HEK293 (cell line): ENCODE measurements at regions not wholly inside any gene's neighbourhood (a gene's known extent, or its start where the extent isn't known, plus 50 kb on each side); places are given as distances from the start of the nearest gene placed in this dataset.

Source experiments
- CTCF ChIA-PET: fragments of 350-600 bp; formaldehyde crosslinking; extraction: SDS; loops from one replicate; lab custom pipeline; 2021; ENCODE audit warnings: antibody characterized with exemption; lab: Yijun Ruan, JAX
- POLR2A ChIA-PET: fragments of 300-600 bp; formaldehyde crosslinking; extraction: SDS; loops from one replicate; lab custom pipeline; 2020; ENCODE audit warnings: antibody characterized with exemption, inconsistent platforms; lab: Yijun Ruan, JAX
- H3K27ac ChIP-seq: fragments of 200-500 bp; sonication (Bioruptor generic); 2 replicates; pipeline ENCODE4 v1.5.1; 2014; ENCODE audit warnings: low read depth, low read length, control low read depth, inconsistent platforms; ENCODE audit errors: extremely low read depth
- H3K36me3 ChIP-seq, 2 experiments: fragments of 200-500 bp in 1 of 2; sonication (Bioruptor generic) in 1 of 2; 1 replicate in 1 of 2; 2 replicates in 1 of 2; pipeline ENCODE4 v1.5.1; 2014 to 2017; ENCODE audit warnings: inconsistent platforms in 2 of 2, low read length in 2 of 2; ENCODE audit not compliant: control insufficient read depth in 2 of 2, insufficient read depth in 1 of 2
- H3K4me1 ChIP-seq: fragments of 200-500 bp; sonication (Bioruptor generic); 2 replicates; pipeline ENCODE4 v1.5.1; 2014; ENCODE audit warnings: mild to moderate bottlenecking, low read length, inconsistent platforms; ENCODE audit not compliant: control insufficient read depth, insufficient read depth
- H3K4me3 ChIP-seq: 2 replicates; pipeline ENCODE4 v1.5.1; 2011; ENCODE audit warnings: low read depth, mild to moderate bottlenecking, control low read depth, low read length, moderate library complexity
- H3K9me3 ChIP-seq: fragments of 200-500 bp; sonication (Bioruptor generic); 2 replicates; pipeline ENCODE4 v1.5.1; 2014; ENCODE audit warnings: low read depth, low read length, inconsistent platforms; ENCODE audit not compliant: control insufficient read depth, insufficient read depth
- AEBP2 ChIP-seq: fragments of 450-650 bp; formaldehyde crosslinking; IDR thresholded peaks from 2 replicates; pipeline ENCODE4 v1.5.1; 2016; ENCODE audit warnings: missing biosample characterization, missing genetic modification characterization, borderline replicate concordance
- GLI4 ChIP-seq: fragments of 450-650 bp; formaldehyde crosslinking; IDR thresholded peaks from 2 replicates; pipeline ENCODE4 v1.5.1; 2016; ENCODE audit warnings: missing biosample characterization, missing genetic modification characterization
- KLF1 ChIP-seq: fragments of 450-650 bp; formaldehyde crosslinking; IDR thresholded peaks from 2 replicates; pipeline ENCODE4 v1.5.1; 2016; ENCODE audit warnings: missing biosample characterization, missing genetic modification characterization
- OVOL3 ChIP-seq: fragments of 450-650 bp; formaldehyde crosslinking; IDR thresholded peaks from 2 replicates; pipeline ENCODE4 v1.5.1; 2016; ENCODE audit warnings: missing biosample characterization, missing genetic modification characterization
- PBX3 ChIP-seq: sonication (generic); formaldehyde crosslinking; IDR thresholded peaks from 2 replicates; pipeline ENCODE4 v1.8.1; 2022; ENCODE audit warnings: mild to moderate bottlenecking, moderate library complexity, missing genetic modification reagents
- ZFP69B ChIP-seq: fragments of 450-650 bp; formaldehyde crosslinking; IDR thresholded peaks from 2 replicates; pipeline ENCODE4 v1.5.1; 2016; ENCODE audit warnings: missing biosample characterization, missing genetic modification characterization
- ZNF114 ChIP-seq: fragments of 450-650 bp; formaldehyde crosslinking; IDR thresholded peaks from 2 replicates; pipeline ENCODE4 v1.5.0; 2017; ENCODE audit warnings: missing biosample characterization, missing genetic modification characterization
- ZNF121 ChIP-seq: fragments of 450-650 bp; formaldehyde crosslinking; IDR thresholded peaks from 2 replicates; pipeline ENCODE4 v1.5.1; 2016; ENCODE audit warnings: missing biosample characterization, missing genetic modification characterization
- ZNF202 ChIP-seq: fragments of 450-650 bp; formaldehyde crosslinking; IDR thresholded peaks from 2 replicates; pipeline ENCODE4 v1.5.1; 2016; ENCODE audit warnings: missing biosample characterization, missing genetic modification characterization, borderline replicate concordance
- ZNF211 ChIP-seq: fragments of 450-650 bp; formaldehyde crosslinking; IDR thresholded peaks from 2 replicates; pipeline ENCODE4 v1.5.1; 2016; ENCODE audit warnings: low read depth, missing biosample characterization, missing genetic modification characterization
- ZNF391 ChIP-seq: fragments of 450-650 bp; formaldehyde crosslinking; IDR thresholded peaks from 2 replicates; pipeline ENCODE4 v1.5.1; 2016; ENCODE audit warnings: low read depth, missing biosample characterization, missing genetic modification characterization, borderline replicate concordance
- ZNF416 ChIP-seq: fragments of 450-650 bp; formaldehyde crosslinking; IDR thresholded peaks from 2 replicates; pipeline ENCODE4 v1.5.1; 2016; ENCODE audit warnings: missing biosample characterization, missing genetic modification characterization
- ZNF488 ChIP-seq: fragments of 450-650 bp; formaldehyde crosslinking; IDR thresholded peaks from 2 replicates; pipeline ENCODE4 v1.5.1; 2016; ENCODE audit warnings: missing biosample characterization, missing genetic modification characterization
- ZNF558 ChIP-seq: fragments of 450-650 bp; formaldehyde crosslinking; IDR thresholded peaks from 2 replicates; pipeline ENCODE4 v1.5.1; 2016; ENCODE audit warnings: missing biosample characterization, missing genetic modification characterization
- ZNF580 ChIP-seq: fragments of 450-650 bp; formaldehyde crosslinking; IDR thresholded peaks from 2 replicates; pipeline ENCODE4 v1.5.1; 2016; ENCODE audit warnings: missing biosample characterization, missing genetic modification characterization
- ZNF623 ChIP-seq: fragments of 450-650 bp; formaldehyde crosslinking; IDR thresholded peaks from 2 replicates; pipeline ENCODE4 v1.5.1; 2016; ENCODE audit warnings: missing biosample characterization, missing genetic modification characterization
- ZNF707 ChIP-seq: fragments of 450-650 bp; formaldehyde crosslinking; IDR thresholded peaks from 2 replicates; pipeline ENCODE4 v1.5.1; 2016; ENCODE audit warnings: missing biosample characterization, missing genetic modification characterization
- ZNF785 ChIP-seq: fragments of 450-650 bp; formaldehyde crosslinking; IDR thresholded peaks from 2 replicates; pipeline ENCODE4 v1.5.1; 2016; ENCODE audit warnings: missing biosample characterization, missing genetic modification characterization
- TF ChIP-seq, protein P1 (sequence below): fragments of 450-650 bp; formaldehyde crosslinking; IDR thresholded peaks from 2 replicates; pipeline ENCODE4 v1.5.1; 2016; ENCODE audit warnings: missing biosample characterization, missing genetic modification characterization
- TF ChIP-seq, protein P2 (sequence below): fragments of 450-650 bp; formaldehyde crosslinking; IDR thresholded peaks from 2 replicates; pipeline ENCODE4 v1.5.1; 2017; ENCODE audit warnings: missing biosample characterization, missing genetic modification characterization
- TF ChIP-seq, protein P3 (sequence below): fragments of 450-650 bp; formaldehyde crosslinking; IDR thresholded peaks from 2 replicates; pipeline ENCODE4 v1.5.1; 2016; ENCODE audit warnings: missing biosample characterization, missing genetic modification characterization
- TF ChIP-seq, protein P4 (sequence below): fragments of 450-650 bp; formaldehyde crosslinking; IDR thresholded peaks from 2 replicates; pipeline ENCODE4 v1.5.1; 2017; ENCODE audit warnings: missing biosample characterization, missing genetic modification characterization
- TF ChIP-seq, protein P5 (sequence below): fragments of 450-650 bp; formaldehyde crosslinking; IDR thresholded peaks from 2 replicates; pipeline ENCODE4 v1.5.1; 2016; ENCODE audit warnings: missing biosample characterization, missing genetic modification characterization

DNA sequence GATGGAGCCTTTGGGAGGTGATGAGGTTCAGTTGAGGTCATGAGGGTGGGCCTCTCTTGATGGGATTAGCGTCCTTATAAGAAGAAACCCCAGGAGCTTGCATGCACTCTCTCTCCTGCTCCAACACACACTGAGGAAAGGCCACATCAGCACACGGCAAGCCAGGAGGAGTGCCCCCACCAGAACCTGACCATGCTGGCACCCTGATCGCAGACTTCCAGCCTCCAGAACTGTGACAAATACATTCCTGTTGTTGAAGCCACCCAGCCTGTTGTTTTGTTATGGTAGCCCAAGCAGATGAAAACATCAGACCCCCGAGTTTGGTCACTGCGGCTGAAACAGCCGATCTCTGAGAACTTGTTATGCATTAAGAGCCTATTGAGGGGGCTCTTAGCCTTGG is 64.8 kb upstream of the SOD1 start:
- H3K4me3 ChIP-seq, result no peak overlapping the region
- H3K27ac ChIP-seq, result no peak overlapping the region
- no peaks in the 10 kb centered on the region for H3K4me1 ChIP-seq
- H3K9me3 ChIP-seq, result no peaks in the 10 kb centered on the region
- POLR2A ChIA-PET, result no interaction called here
- no peaks in the 10 kb centered on the region for H3K36me3 ChIP-seq
- TF ChIP-seq GLI4 (tag by site-specific recombination) (no peak), ZNF785 (tag by site-specific recombination) (no peak), ZNF121 (no peak), ZNF416 (tag by site-specific recombination) (no peak), ZNF488 (tag by site-specific recombination) (no peak), ZNF707 (tag by site-specific recombination) (no peak), ZNF202 (tag by site-specific recombination) (no peak)
- TF ChIP-seq, protein P1, sequence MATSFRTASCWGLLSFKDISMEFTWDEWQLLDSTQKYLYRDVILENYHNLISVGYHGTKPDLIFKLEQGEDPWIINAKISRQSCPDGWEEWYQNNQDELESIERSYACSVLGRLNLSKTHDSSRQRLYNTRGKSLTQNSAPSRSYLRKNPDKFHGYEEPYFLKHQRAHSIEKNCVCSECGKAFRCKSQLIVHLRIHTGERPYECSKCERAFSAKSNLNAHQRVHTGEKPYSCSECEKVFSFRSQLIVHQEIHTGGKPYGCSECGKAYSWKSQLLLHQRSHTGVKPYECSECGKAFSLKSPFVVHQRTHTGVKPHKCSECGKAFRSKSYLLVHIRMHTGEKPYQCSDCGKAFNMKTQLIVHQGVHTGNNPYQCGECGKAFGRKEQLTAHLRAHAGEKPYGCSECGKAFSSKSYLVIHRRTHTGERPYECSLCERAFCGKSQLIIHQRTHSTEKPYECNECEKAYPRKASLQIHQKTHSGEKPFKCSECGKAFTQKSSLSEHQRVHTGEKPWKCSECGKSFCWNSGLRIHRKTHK (tag by site-specific recombination), result no peak
- TF ChIP-seq, all 188 proteins: peak for 0
- CTCF ChIA-PET, result interaction anchor here (0.7 to 1.6 kb wide), 3 partner anchors 9 to 394 kb away, joined by 3 to 9 read pairs (median 5); no protein-coding TSS in a partner anchor

- ChIA-PET POLR2A (no interaction called here), CTCF (interaction anchor here (0.7 to 1.6 kb wide), 3 partner anchors 10 to 394 kb away, joined by 3 to 9 read pairs (median 5); no protein-coding TSS in a partner anchor)
- Histone ChIP-seq H3K9me3 (no peaks in the 10 kb centered on the region), H3K4me3 (no peak overlapping the region), H3K27ac (no peak overlapping the region), H3K4me1 (no peaks in the 10 kb centered on the region), H3K36me3 (no peaks in the 10 kb centered on the region)
- TF ChIP-seq, protein P2, sequence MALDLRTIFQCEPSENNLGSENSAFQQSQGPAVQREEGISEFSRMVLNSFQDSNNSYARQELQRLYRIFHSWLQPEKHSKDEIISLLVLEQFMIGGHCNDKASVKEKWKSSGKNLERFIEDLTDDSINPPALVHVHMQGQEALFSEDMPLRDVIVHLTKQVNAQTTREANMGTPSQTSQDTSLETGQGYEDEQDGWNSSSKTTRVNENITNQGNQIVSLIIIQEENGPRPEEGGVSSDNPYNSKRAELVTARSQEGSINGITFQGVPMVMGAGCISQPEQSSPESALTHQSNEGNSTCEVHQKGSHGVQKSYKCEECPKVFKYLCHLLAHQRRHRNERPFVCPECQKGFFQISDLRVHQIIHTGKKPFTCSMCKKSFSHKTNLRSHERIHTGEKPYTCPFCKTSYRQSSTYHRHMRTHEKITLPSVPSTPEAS (tag by site-specific recombination), result no peak
- TF ChIP-seq ZNF391 (tag by site-specific recombination), result no peak
- TF ChIP-seq ZNF558 (tag by site-specific recombination), result no peak
- TF ChIP-seq AEBP2, result no peak
- TF ChIP-seq PBX3 (CRISPR knock-in tag), result no peak
- TF ChIP-seq, protein P3, sequence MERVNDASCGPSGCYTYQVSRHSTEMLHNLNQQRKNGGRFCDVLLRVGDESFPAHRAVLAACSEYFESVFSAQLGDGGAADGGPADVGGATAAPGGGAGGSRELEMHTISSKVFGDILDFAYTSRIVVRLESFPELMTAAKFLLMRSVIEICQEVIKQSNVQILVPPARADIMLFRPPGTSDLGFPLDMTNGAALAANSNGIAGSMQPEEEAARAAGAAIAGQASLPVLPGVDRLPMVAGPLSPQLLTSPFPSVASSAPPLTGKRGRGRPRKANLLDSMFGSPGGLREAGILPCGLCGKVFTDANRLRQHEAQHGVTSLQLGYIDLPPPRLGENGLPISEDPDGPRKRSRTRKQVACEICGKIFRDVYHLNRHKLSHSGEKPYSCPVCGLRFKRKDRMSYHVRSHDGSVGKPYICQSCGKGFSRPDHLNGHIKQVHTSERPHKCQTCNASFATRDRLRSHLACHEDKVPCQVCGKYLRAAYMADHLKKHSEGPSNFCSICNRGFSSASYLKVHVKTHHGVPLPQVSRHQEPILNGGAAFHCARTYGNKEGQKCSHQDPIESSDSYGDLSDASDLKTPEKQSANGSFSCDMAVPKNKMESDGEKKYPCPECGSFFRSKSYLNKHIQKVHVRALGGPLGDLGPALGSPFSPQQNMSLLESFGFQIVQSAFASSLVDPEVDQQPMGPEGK (tag by site-specific recombination), result no peak
- no peak for TF ChIP-seq ZNF580 (tag by site-specific recombination)
- TF ChIP-seq ZFP69B, result no peak
- TF ChIP-seq KLF1, result no peak
- TF ChIP-seq, protein P4, sequence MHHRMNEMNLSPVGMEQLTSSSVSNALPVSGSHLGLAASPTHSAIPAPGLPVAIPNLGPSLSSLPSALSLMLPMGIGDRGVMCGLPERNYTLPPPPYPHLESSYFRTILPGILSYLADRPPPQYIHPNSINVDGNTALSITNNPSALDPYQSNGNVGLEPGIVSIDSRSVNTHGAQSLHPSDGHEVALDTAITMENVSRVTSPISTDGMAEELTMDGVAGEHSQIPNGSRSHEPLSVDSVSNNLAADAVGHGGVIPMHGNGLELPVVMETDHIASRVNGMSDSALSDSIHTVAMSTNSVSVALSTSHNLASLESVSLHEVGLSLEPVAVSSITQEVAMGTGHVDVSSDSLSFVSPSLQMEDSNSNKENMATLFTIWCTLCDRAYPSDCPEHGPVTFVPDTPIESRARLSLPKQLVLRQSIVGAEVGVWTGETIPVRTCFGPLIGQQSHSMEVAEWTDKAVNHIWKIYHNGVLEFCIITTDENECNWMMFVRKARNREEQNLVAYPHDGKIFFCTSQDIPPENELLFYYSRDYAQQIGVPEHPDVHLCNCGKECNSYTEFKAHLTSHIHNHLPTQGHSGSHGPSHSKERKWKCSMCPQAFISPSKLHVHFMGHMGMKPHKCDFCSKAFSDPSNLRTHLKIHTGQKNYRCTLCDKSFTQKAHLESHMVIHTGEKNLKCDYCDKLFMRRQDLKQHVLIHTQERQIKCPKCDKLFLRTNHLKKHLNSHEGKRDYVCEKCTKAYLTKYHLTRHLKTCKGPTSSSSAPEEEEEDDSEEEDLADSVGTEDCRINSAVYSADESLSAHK (tag by site-specific recombination), result no peak
- no peak for TF ChIP-seq ZNF211 (tag by site-specific recombination)
- no peak for TF ChIP-seq ZNF114 (tag by site-specific recombination)
- TF ChIP-seq, protein P5, sequence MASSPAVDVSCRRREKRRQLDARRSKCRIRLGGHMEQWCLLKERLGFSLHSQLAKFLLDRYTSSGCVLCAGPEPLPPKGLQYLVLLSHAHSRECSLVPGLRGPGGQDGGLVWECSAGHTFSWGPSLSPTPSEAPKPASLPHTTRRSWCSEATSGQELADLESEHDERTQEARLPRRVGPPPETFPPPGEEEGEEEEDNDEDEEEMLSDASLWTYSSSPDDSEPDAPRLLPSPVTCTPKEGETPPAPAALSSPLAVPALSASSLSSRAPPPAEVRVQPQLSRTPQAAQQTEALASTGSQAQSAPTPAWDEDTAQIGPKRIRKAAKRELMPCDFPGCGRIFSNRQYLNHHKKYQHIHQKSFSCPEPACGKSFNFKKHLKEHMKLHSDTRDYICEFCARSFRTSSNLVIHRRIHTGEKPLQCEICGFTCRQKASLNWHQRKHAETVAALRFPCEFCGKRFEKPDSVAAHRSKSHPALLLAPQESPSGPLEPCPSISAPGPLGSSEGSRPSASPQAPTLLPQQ (tag by site-specific recombination), result no peak
- no peak for TF ChIP-seq OVOL3 (tag by site-specific recombination)
- TF ChIP-seq ZNF623, result no peak
Measured at GRCh38 chr21:31594279-31594678, 65.2 kb upstream of the SOD1 start.
